ENCODE measurements at regions not wholly inside any gene's neighbourhood (a gene's known extent, or its start where the extent isn't known, plus 50 kb on each side); places are given as distances from the start of the nearest gene placed in this dataset.
A peak's percentile ranks its signal among the peaks of the same experiment; 100 is the strongest.

GRCh38 chr6:122284848-122285247 lies 114.6 kb upstream of the HSF2 start:
- TF ChIP-seq GATA3 (IDR thresholded peaks at IDR 0.05; ENCODE audit: low read depth, low read length): no peak
- no peak for TF ChIP-seq GATA2 (IDR thresholded peaks at IDR 0.05; ENCODE audit: low read depth, low read length)

GRCh38 chr6:122285292-122285913 lies 114.0 kb upstream of the HSF2 start:
- no peak for TF ChIP-seq GATA2 (IDR thresholded peaks at IDR 0.05; ENCODE audit: low read depth, low read length)
- TF ChIP-seq GATA3 (IDR thresholded peaks at IDR 0.05; ENCODE audit: low read depth, low read length): no peak

GRCh38 chr6:122286512-122286911 lies 112.9 kb upstream of the HSF2 start:
- TF ChIP-seq GATA2 (IDR thresholded peaks at IDR 0.05; ENCODE audit: low read depth, low read length) (no peak), GATA3 (IDR thresholded peaks at IDR 0.05; ENCODE audit: low read depth, low read length) (no peak)

GRCh38 chr6:122289762-122290539 lies 109.5 kb upstream of the HSF2 start:
- TF ChIP-seq GATA3 (IDR thresholded peaks at IDR 0.05; ENCODE audit: low read depth, low read length): no peak
- no peak for TF ChIP-seq GATA2 (IDR thresholded peaks at IDR 0.05; ENCODE audit: low read depth, low read length)

- TF ChIP-seq GATA3 (IDR thresholded peaks at IDR 0.05; ENCODE audit: low read depth, low read length) (no peak), GATA2 (IDR thresholded peaks at IDR 0.05; ENCODE audit: low read depth, low read length) (no peak)
Observed at GRCh38 chr6:122297010-122297409, 102.4 kb upstream of the HSF2 start.

- no peak for TF ChIP-seq GATA2 (IDR thresholded peaks at IDR 0.05; ENCODE audit: low read depth, low read length)
- no peak for TF ChIP-seq GATA3 (IDR thresholded peaks at IDR 0.05; ENCODE audit: low read depth, low read length)
Observed at GRCh38 chr6:122302067-122302466, 97.4 kb upstream of the HSF2 start.

GRCh38 chr6:122307577-122307976 lies 91.9 kb upstream of the HSF2 start:
- no peak for TF ChIP-seq GATA3 (IDR thresholded peaks at IDR 0.05; ENCODE audit: low read depth, low read length)
- no peak for TF ChIP-seq GATA2 (IDR thresholded peaks at IDR 0.05; ENCODE audit: low read depth, low read length)

GRCh38 chr6:122308074-122308473 lies 91.4 kb upstream of the HSF2 start:
- TF ChIP-seq GATA2 (IDR thresholded peaks at IDR 0.05; ENCODE audit: low read depth, low read length): no peak
- no peak for TF ChIP-seq GATA3 (IDR thresholded peaks at IDR 0.05; ENCODE audit: low read depth, low read length)

GRCh38 chr6:122315842-122316241 lies 83.6 kb upstream of the HSF2 start:
- TF ChIP-seq GATA2 (IDR thresholded peaks at IDR 0.05; ENCODE audit: low read depth, low read length) (no peak), GATA3 (IDR thresholded peaks at IDR 0.05; ENCODE audit: low read depth, low read length) (no peak)

GRCh38 chr6:122322824-122323223 lies 76.6 kb upstream of the HSF2 start:
- TF ChIP-seq GATA3 (IDR thresholded peaks at IDR 0.05; ENCODE audit: low read depth, low read length): peak; percentile 77
- TF ChIP-seq GATA2 (IDR thresholded peaks at IDR 0.05; ENCODE audit: low read depth, low read length): peak; percentile 86

GRCh38 chr6:122323361-122323760 lies 76.1 kb upstream of the HSF2 start:
- TF ChIP-seq GATA3 (IDR thresholded peaks at IDR 0.05; ENCODE audit: low read depth, low read length) (no peak), GATA2 (IDR thresholded peaks at IDR 0.05; ENCODE audit: low read depth, low read length) (no peak)

GRCh38 chr6:122330315-122330714 lies 69.1 kb upstream of the HSF2 start:
- no peak for TF ChIP-seq GATA3 (IDR thresholded peaks at IDR 0.05; ENCODE audit: low read depth, low read length)
- TF ChIP-seq GATA2 (IDR thresholded peaks at IDR 0.05; ENCODE audit: low read depth, low read length): no peak

GRCh38 chr6:122337645-122338044 lies 61.8 kb upstream of the HSF2 start:
- TF ChIP-seq GATA3 (IDR thresholded peaks at IDR 0.05; ENCODE audit: low read depth, low read length): no peak
- no peak for TF ChIP-seq GATA2 (IDR thresholded peaks at IDR 0.05; ENCODE audit: low read depth, low read length)

GRCh38 chr6:122339661-122340060 lies 59.8 kb upstream of the HSF2 start:
- TF ChIP-seq GATA2 (IDR thresholded peaks at IDR 0.05; ENCODE audit: low read depth, low read length) (no peak), GATA3 (IDR thresholded peaks at IDR 0.05; ENCODE audit: low read depth, low read length) (no peak)

GRCh38 chr6:122347280-122347679 lies 52.2 kb upstream of the HSF2 start:
- no peak for TF ChIP-seq GATA2 (IDR thresholded peaks at IDR 0.05; ENCODE audit: low read depth, low read length)
- no peak for TF ChIP-seq GATA3 (IDR thresholded peaks at IDR 0.05; ENCODE audit: low read depth, low read length)

Data from SH-SY5Y (cell line).